ENCODE measurements at regions not wholly inside any gene's neighbourhood (a gene's known extent, or its start where the extent isn't known, plus 50 kb on each side); places are given as distances from the start of the nearest gene placed in this dataset.

- WGBS, 2 experiments (ENCODE audit: insufficient coverage in 2 of 2): 34 to 53% methylated on average over 4 of the region's 5 CpGs
- Histone ChIP-seq H3K4me3 (ENCODE audit: extremely low read depth, insufficient read depth, low read length, poor library complexity, severe bottlenecking) (no peak overlapping the region), H3K27ac (ENCODE audit: low read depth, low read length, severe bottlenecking) (no peak overlapping the region), H3K36me3 (ENCODE audit: control insufficient read depth, insufficient read depth, low read length) (no peaks in the 10 kb centered on the region), H3K9me3 (ENCODE audit: control insufficient read depth, low read length) (no peaks in the 10 kb centered on the region), H3K4me1 (ENCODE audit: control insufficient read depth, insufficient read depth, low read length, poor library complexity, severe bottlenecking) (peaks cover 3% of the 10 kb centered on the region)
Measured at GRCh38 chr5:51487952-51488351, 104.7 kb downstream of the ISL1 start.

- 83 to 87% methylated on average over 3 of the region's 3 CpGs for whole genome bisulfite sequencing, 2 experiments (ENCODE audit: insufficient coverage in 2 of 2)
- Histone ChIP-seq H3K9me3 (ENCODE audit: control insufficient read depth, low read length) (no peaks in the 10 kb centered on the region), H3K36me3 (ENCODE audit: control insufficient read depth, insufficient read depth, low read length) (no peaks in the 10 kb centered on the region), H3K4me1 (ENCODE audit: control insufficient read depth, insufficient read depth, low read length, poor library complexity, severe bottlenecking) (no peaks in the 10 kb centered on the region), H3K4me3 (ENCODE audit: extremely low read depth, insufficient read depth, low read length, poor library complexity, severe bottlenecking) (no peak overlapping the region), H3K27ac (ENCODE audit: low read depth, low read length, severe bottlenecking) (no peak overlapping the region)
Measured at GRCh38 chr5:51488803-51489642, 105.8 kb downstream of the ISL1 start.

GRCh38 chr5:51494821-51495220 is 111.6 kb downstream of the ISL1 start:
- Histone ChIP-seq H3K27ac (ENCODE audit: low read depth, low read length, severe bottlenecking) (no peak overlapping the region), H3K9me3 (ENCODE audit: control insufficient read depth, low read length) (no peaks in the 10 kb centered on the region)
- WGBS, 2 experiments (ENCODE audit: insufficient coverage in 2 of 2): 88 to 93% methylated on average over 11 to 12 of the region's 12 CpGs

DNA sequence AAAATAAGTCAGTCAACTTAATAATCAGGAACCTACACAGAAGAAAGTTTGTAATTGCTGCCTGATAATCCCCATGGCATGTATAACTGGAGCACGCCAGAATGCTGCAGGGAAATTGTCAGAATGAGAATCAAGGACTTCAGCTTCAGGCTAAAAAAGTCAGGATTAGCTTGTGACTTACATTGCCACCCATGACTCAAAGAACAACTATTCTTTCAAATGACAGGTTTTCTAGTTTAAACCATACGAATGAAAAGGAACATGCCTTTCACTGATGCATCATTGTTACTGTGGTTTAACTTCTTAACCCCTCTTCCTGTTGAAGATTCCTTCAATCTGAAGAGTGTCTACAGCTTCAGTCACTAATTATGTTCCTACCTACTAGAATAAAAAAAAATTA is 112.4 kb downstream of the ISL1 start:
- H3K9me3 ChIP-seq (ENCODE audit: control insufficient read depth, low read length): no peaks in the 10 kb centered on the region
- 32 to 61% methylated on average over 2 of the region's 2 CpGs for WGBS, 2 experiments (ENCODE audit: insufficient coverage in 2 of 2)
- peaks cover 9% of the 10 kb centered on the region for H3K4me1 ChIP-seq (ENCODE audit: control insufficient read depth, insufficient read depth, low read length, poor library complexity, severe bottlenecking)
- H3K4me3 ChIP-seq (ENCODE audit: extremely low read depth, insufficient read depth, low read length, poor library complexity, severe bottlenecking): no peak overlapping the region
- peak overlapping the region; percentile 68 for H3K27ac ChIP-seq (ENCODE audit: low read depth, low read length, severe bottlenecking)
- no peaks in the 10 kb centered on the region for H3K36me3 ChIP-seq (ENCODE audit: control insufficient read depth, insufficient read depth, low read length)

More at GRCh38 chr5:51494821-51495220, 111.6 kb downstream of the ISL1 start:
- Histone ChIP-seq H3K4me3 (ENCODE audit: extremely low read depth, insufficient read depth, low read length, poor library complexity, severe bottlenecking) (no peak overlapping the region), H3K36me3 (ENCODE audit: control insufficient read depth, insufficient read depth, low read length) (no peaks in the 10 kb centered on the region), H3K4me1 (ENCODE audit: control insufficient read depth, insufficient read depth, low read length, poor library complexity, severe bottlenecking) (peaks cover 9% of the 10 kb centered on the region)

- no peaks in the 10 kb centered on the region for H3K9me3 ChIP-seq (ENCODE audit: control insufficient read depth, low read length)
- no peak overlapping the region for H3K4me3 ChIP-seq (ENCODE audit: extremely low read depth, insufficient read depth, low read length, poor library complexity, severe bottlenecking)
- H3K36me3 ChIP-seq (ENCODE audit: control insufficient read depth, insufficient read depth, low read length): no peaks in the 10 kb centered on the region
- no peaks in the 10 kb centered on the region for H3K4me1 ChIP-seq (ENCODE audit: control insufficient read depth, insufficient read depth, low read length, poor library complexity, severe bottlenecking)
- H3K27ac ChIP-seq (ENCODE audit: low read depth, low read length, severe bottlenecking): no peak overlapping the region
- no CpG with 5 or more reads among the region's 1 CpG for WGBS, 2 experiments (ENCODE audit: insufficient coverage in 2 of 2)
Measured at GRCh38 chr5:51517838-51518237, 134.6 kb downstream of the ISL1 start.

DNA sequence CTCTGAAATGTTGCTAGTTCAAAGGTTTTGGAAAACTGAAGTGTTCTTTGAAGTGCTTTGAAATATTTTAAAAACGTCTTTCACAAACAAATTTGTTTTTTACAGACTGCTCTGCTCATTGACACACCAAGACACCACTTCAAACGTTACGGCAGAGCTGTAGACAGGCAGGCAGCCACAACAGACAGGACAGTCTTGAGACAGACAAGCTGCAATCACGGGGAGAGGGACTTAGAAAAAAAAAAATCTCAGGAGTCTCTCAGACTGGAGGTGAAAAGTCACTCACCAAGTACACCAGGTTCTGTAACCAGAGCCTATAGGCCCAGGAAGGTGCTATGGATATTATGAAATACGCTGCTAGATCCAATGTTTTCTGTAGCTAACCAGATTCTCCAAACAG is 135.4 kb downstream of the ISL1 start:
- Histone ChIP-seq H3K36me3 (ENCODE audit: control insufficient read depth, insufficient read depth, low read length) (no peaks in the 10 kb centered on the region), H3K27ac (ENCODE audit: low read depth, low read length, severe bottlenecking) (no peak overlapping the region), H3K4me1 (ENCODE audit: control insufficient read depth, insufficient read depth, low read length, poor library complexity, severe bottlenecking) (no peaks in the 10 kb centered on the region), H3K4me3 (ENCODE audit: extremely low read depth, insufficient read depth, low read length, poor library complexity, severe bottlenecking) (no peak overlapping the region), H3K9me3 (ENCODE audit: control insufficient read depth, low read length) (no peaks in the 10 kb centered on the region)
- 53% methylated on average over 4 of the region's 5 CpGs; no CpG with 5 or more reads in 1 of the 2 experiments for WGBS, 2 experiments (ENCODE audit: insufficient coverage in 2 of 2)

GRCh38 chr5:51521583-51521982 is 138.3 kb downstream of the ISL1 start:
- Histone ChIP-seq H3K36me3 (ENCODE audit: control insufficient read depth, insufficient read depth, low read length) (no peaks in the 10 kb centered on the region), H3K4me3 (ENCODE audit: extremely low read depth, insufficient read depth, low read length, poor library complexity, severe bottlenecking) (no peak overlapping the region), H3K27ac (ENCODE audit: low read depth, low read length, severe bottlenecking) (no peak overlapping the region), H3K4me1 (ENCODE audit: control insufficient read depth, insufficient read depth, low read length, poor library complexity, severe bottlenecking) (no peaks in the 10 kb centered on the region), H3K9me3 (ENCODE audit: control insufficient read depth, low read length) (no peaks in the 10 kb centered on the region)
- no CpG with 5 or more reads among the region's 5 CpGs for WGBS, 2 experiments (ENCODE audit: insufficient coverage in 2 of 2)

DNA sequence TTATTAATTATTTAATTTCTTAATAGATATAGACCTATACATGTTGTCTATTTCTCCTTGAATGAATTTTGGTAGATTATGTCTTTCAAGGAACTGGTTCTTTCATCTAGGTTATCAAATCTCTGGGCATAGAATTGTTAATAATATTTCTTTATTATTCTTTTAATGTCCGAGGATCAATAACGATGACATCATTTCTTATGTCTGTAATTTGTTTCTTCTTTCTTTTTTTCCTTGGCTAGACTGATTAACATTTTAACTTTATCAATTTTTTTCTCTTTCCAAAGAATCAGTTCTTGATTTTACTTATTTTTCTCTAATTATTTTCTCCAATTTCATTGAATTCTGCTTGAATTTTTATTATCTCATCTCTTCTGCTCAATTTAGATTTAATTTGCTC is 156.0 kb downstream of the ISL1 start:
- no peak overlapping the region for H3K27ac ChIP-seq (ENCODE audit: low read depth, low read length, severe bottlenecking)
- H3K4me1 ChIP-seq (ENCODE audit: control insufficient read depth, insufficient read depth, low read length, poor library complexity, severe bottlenecking): peaks cover under 1% of the 10 kb centered on the region
- H3K9me3 ChIP-seq (ENCODE audit: control insufficient read depth, low read length): no peaks in the 10 kb centered on the region
- H3K4me3 ChIP-seq (ENCODE audit: extremely low read depth, insufficient read depth, low read length, poor library complexity, severe bottlenecking): no peak overlapping the region
- no CpG with 5 or more reads among the region's 2 CpGs for WGBS, 2 experiments (ENCODE audit: insufficient coverage in 2 of 2)
- H3K36me3 ChIP-seq (ENCODE audit: control insufficient read depth, insufficient read depth, low read length): no peaks in the 10 kb centered on the region

GRCh38 chr5:51544031-51544785 is 161.0 kb downstream of the ISL1 start:
- WGBS, 2 experiments (ENCODE audit: insufficient coverage in 2 of 2): no CpG with 5 or more reads among the region's 2 CpGs
- Histone ChIP-seq H3K4me3 (ENCODE audit: extremely low read depth, insufficient read depth, low read length, poor library complexity, severe bottlenecking) (no peak overlapping the region), H3K27ac (ENCODE audit: low read depth, low read length, severe bottlenecking) (no peak overlapping the region), H3K36me3 (ENCODE audit: control insufficient read depth, insufficient read depth, low read length) (no peaks in the 10 kb centered on the region), H3K4me1 (ENCODE audit: control insufficient read depth, insufficient read depth, low read length, poor library complexity, severe bottlenecking) (peaks cover 4% of the 10 kb centered on the region), H3K9me3 (ENCODE audit: control insufficient read depth, low read length) (no peaks in the 10 kb centered on the region)

DNA sequence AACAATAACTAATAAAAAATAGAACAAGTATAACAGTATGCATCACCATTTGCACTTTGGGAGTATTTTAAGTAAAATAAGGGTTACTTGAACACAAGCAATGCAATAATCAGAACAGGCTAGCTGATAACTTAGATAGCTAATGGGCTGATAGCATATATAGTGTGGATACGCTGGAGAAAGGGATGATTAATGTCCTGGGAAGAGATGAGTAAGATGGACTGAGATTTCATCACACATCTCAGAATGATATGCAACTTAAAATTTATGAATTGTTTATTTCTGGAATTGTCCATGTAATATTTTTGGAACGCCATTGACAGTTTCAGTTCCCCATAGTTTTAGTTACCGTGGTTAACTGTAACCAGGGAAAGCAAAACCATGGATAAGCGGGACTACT is 173.6 kb downstream of the ISL1 start:
- Histone ChIP-seq H3K4me3 (ENCODE audit: extremely low read depth, insufficient read depth, low read length, poor library complexity, severe bottlenecking) (no peak overlapping the region), H3K27ac (ENCODE audit: low read depth, low read length, severe bottlenecking) (no peak overlapping the region), H3K36me3 (ENCODE audit: control insufficient read depth, insufficient read depth, low read length) (no peaks in the 10 kb centered on the region), H3K4me1 (ENCODE audit: control insufficient read depth, insufficient read depth, low read length, poor library complexity, severe bottlenecking) (no peaks in the 10 kb centered on the region), H3K9me3 (ENCODE audit: control insufficient read depth, low read length) (no peaks in the 10 kb centered on the region)
- WGBS, 2 experiments (ENCODE audit: insufficient coverage in 2 of 2): 93% methylated on average over 2 of the region's 4 CpGs; no CpG with 5 or more reads in 1 of the 2 experiments

- no peaks in the 10 kb centered on the region for H3K4me1 ChIP-seq (ENCODE audit: control insufficient read depth, insufficient read depth, low read length, poor library complexity, severe bottlenecking)
- no peak overlapping the region for H3K4me3 ChIP-seq (ENCODE audit: extremely low read depth, insufficient read depth, low read length, poor library complexity, severe bottlenecking)
- H3K9me3 ChIP-seq (ENCODE audit: control insufficient read depth, low read length): no peaks in the 10 kb centered on the region
- no CpG with 5 or more reads among the region's 1 CpG for WGBS, 2 experiments (ENCODE audit: insufficient coverage in 2 of 2)
- no peaks in the 10 kb centered on the region for H3K36me3 ChIP-seq (ENCODE audit: control insufficient read depth, insufficient read depth, low read length)
- H3K27ac ChIP-seq (ENCODE audit: low read depth, low read length, severe bottlenecking): no peak overlapping the region
Measured at GRCh38 chr5:51558682-51559081, 175.4 kb downstream of the ISL1 start.

All from mesodermal cell (in vitro differentiated cells).